Frontal cortex (tissue), 3 donors: ENCODE measurements at regions not wholly inside any gene's neighbourhood (a gene's known extent, or its start where the extent isn't known, plus 50 kb on each side); places are given as distances from the start of the nearest gene placed in this dataset.
"Not testable (repeated sequence)": the region's sequence is repeated elsewhere in the genome, so short reads cannot be mapped to it uniquely, and the experiment has no call there.

Source experiments
- DNase-seq, 2 donors: peaks; one replicate each; pipeline ENCODE4 v3.0.0; 2012; ENCODE audit warnings: low spot score in 2 of 2
- FAIRE-seq: peaks from 2 replicates; lab custom pipeline; 2012; peaks lifted over from hg19 to GRCh38; lab: Jason Lieb, UNC
- donor health status: control.
- donor health status: control.
- donor health status: control.

DNA sequence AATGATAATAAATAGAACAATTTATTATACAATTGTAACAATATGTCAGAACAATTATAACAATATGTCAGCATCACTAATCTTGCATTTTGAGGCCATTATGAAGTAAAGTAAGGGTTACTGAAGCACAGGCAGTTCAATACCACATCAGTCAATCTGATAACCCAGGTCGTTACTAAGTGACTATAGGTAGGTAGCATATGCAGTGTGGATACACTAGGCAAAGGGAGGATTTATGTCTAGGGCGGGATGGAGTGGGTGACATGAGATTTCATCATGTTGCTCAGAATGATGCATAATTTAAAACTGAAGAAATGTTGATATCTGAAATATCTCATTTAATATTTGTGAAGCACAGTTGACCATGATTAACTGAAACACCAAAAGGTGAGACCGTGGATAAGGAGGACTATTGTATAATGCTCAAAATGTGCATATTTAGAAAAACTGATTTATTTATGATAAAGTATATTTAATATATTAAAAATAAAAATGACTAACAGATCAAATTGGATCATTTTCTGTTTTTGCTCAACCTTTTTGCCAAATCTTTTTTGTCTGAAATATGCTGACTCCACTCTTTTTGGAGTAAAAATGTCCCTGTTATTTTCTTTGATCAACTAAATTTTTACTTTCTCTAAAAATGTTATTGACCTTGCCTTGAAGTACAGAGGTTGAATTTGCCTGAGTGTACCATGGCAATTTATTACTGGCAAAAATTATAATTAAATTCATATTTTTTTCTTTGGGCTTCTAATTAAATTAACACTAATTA, 1189.4 kb upstream of the USP15 start:
- FAIRE-seq: peak; percentile 13
- no peak for DNase-seq

DNA sequence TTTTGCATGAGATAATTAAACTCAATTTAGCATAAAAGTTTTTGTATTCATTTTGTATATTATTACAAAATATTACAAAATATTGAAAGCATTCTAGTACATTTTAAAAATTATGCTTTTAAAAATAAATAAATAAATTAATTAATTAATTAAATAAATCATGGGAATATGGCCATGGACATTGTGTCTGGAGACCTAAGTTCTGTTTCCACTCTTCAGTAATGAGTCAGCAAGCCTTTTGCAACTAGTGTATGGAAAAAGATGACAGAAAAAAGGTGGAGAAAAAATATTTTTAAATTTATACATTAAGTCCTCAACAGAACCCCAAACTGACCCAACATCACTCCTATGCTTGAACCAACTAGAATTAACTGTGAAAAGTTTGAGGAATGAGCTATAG, 1187.5 kb upstream of the USP15 start:
- no peak for FAIRE-seq
- DNase-seq: no peak

GRCh38 chr12:61095111-61095510, 1165.1 kb upstream of the USP15 start:
- DNase-seq: no peak
- FAIRE-seq: no peak

- no peak for DNase-seq
- FAIRE-seq: no peak
Measured at GRCh38 chr12:61098031-61098580, 1162.1 kb upstream of the USP15 start.

DNA sequence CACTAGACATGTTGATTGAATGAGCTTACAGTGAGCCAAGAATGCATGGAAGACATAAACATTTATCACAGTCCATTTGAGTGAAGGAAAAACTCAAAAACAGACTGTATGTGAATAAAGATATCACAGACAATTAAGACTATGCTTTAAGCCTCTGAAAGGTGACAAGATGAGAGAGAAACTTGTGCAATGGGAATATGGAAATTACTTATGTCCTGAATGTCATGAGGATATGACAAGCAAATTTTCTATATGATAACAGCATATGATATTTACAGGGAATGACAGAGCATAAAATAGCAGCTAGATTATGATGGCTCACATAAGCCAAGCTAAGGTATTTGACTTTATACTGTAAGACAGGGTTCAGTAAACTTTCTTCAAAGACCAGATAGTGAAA, 1153.1 kb upstream of the USP15 start:
- FAIRE-seq: no peak
- no peak for DNase-seq

- DNase-seq (no peak), FAIRE-seq (no peak)
Measured at GRCh38 chr12:61111218-61111617, 1149.0 kb upstream of the USP15 start.

- FAIRE-seq (no peak), DNase-seq (no peak)
Measured at GRCh38 chr12:61137677-61138414, 1122.4 kb upstream of the USP15 start.

- no peak for FAIRE-seq
- DNase-seq: no peak
Measured at GRCh38 chr12:61138415-61138759, 1121.8 kb upstream of the USP15 start.

DNA sequence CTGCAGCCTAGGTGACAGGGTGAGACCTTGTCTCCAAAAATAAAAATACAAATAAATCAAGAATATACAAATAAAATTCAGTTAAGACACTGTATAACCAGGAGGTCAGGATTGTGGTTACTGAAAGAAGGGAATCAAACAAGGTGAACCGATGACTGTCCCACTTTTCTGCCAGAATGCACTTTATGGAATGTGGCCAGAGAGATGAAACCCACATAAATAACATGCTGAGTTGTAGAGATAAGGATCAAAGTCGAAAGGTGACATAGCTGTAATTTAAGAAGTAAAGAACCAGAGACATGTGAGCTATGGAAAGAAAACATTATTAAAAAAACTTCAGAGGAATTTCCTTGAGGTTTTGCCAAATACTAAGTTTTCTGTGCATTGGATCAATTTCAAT, 1098.2 kb upstream of the USP15 start:
- DNase-seq (no peak), FAIRE-seq (no peak)

GRCh38 chr12:61188801-61189595, 1071.2 kb upstream of the USP15 start:
- DNase-seq (peak in 1 of 2 donors; percentile 0), FAIRE-seq (no peak)

- DNase-seq (no peak), FAIRE-seq (no peak)
Measured at GRCh38 chr12:61213646-61214045, 1046.6 kb upstream of the USP15 start.

DNA sequence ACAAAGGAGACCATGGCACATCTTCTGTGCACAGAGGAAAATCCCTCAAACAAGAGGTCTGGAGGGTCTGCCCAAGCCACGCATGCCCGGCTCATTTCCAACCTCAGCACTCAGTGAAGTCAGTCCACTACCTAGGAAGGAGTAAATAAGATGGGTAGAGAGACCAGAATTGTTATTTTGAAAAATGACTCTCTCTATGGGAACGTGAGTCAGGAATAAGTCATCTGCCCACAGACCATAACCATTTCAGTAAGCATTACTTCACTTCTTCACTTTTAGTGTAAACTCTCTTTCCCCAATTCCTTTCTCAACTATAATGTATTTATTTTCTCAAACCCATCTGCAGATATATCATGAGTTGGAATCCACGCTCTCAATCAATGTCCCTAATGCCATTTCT, 1039.9 kb upstream of the USP15 start:
- FAIRE-seq (no peak), DNase-seq (no peak)

GRCh38 chr12:61232040-61232439, 1028.2 kb upstream of the USP15 start:
- no peak for FAIRE-seq
- no peak for DNase-seq

DNA sequence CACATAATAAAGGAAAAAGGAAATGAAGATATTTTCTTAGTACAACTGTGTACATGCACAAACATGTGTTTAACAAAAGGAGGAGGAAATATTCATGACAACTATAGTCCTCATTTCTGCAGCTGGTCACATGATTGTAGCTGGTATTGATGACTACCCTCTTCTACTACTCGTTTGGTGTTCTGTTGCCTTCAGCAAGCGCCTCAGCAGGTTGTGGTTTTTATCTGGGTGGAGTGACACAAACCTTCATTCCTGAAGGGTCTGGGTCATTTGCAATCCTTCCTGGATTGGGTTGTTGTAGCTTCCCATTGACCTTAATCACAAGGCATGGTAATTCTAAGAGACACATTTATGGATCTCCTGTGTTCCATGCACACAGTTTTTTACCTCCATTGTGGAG, 1009.9 kb upstream of the USP15 start:
- DNase-seq: no peak
- FAIRE-seq: no peak

DNA sequence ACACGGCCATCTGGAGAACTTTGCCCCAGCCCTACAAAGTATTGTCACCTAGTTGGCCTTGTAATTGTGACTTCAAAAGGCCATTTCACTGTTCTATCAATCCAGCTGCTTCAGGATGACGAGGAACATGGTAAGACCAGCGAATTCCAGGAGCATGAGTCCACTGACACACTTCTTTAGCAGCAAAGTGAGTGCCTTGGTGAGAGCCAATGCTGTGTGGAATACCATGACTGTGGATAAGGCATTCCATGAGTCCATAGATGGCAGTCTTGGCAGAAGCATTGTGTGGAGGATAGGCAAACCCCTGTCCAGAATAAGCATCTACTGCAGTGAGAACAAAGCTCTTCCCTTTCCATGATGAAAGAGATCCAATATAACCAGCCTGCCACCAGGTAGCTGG, 1009.1 kb upstream of the USP15 start:
- no peak for FAIRE-seq
- DNase-seq: no peak

DNA sequence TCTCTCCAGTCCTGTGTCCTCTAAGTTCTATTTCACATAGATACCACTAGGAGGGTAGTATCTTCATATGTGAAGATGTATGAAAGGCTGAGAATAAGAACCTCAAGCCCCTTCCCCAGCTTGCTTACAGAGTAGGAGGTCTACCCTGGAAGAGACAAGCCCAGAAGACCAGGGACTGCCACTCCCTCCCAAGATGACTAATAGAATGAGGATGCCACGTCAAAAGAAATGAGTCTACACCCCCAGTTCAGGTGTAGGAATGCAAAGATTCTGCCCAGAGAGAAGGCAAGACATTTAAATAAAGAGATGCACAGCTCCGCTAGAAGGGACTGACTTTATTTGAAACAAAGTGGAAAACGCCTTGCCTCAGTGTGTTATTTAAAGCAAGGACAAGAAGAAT, 1006.0 kb upstream of the USP15 start:
- no peak for FAIRE-seq

GRCh38 chr12:61264294-61264693, 995.9 kb upstream of the USP15 start:
- not testable (repeated sequence) for DNase-seq, FAIRE-seq

More for the DNA sequence above, 1006.0 kb upstream of the USP15 start:
- DNase-seq: no peak

DNA sequence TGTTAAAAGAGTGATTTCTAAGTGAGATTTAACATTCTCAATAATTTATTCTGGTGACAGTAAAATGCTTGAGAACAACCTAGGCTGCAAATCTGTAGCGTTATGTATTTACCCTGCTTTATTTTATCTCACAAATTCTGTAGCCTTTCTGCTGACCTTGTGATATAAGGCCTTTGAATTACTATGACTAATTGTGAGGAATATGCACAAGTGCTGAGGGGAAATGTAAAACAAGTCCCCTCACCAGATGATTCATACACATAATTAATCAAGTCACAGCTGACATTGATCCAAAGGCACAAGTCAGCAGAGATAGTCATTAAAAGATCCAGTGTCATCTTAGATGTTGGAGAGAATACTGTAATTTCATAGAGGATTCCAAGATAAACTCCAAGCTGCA, 992.7 kb upstream of the USP15 start:
- FAIRE-seq (no peak), DNase-seq (no peak)

- no peak for FAIRE-seq
- DNase-seq: no peak
Measured at GRCh38 chr12:61272441-61272840, 987.8 kb upstream of the USP15 start.

DNA sequence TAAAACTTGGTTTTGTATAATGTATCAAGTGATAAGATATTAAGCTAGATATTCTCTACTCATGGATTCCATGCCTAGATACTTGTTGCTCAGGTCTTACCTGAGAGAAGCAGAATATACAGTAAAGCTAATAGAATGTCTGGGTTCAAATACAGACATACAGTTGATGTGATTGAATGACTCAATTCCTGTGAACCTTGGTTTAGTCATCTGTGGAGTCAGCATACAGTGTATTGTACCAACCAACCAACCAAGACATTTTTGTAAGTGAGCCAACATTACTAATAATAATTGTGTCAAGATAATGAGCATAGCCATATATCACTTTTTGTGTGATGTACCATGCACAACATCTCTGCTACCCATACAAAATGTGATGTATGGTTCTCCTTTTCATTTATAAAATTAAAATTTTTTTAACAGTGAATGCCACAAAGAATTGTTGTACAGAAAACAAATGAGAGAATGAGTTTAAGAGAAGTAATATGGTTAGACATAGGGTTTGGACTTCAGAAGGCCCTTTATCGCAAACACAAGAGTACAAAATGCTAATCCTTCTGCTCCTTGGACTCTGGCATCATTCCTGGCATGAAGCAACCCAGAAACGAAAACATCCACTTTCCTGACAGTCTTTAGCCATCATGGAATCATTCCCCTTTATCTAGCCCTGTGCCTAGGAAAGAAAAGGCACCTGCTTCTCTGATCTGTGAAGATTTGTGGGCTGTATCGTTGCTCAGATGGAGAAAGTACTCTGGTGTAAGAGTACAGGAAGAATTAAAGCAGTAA, 977.2 kb upstream of the USP15 start:
- DNase-seq: no peak
- FAIRE-seq: no peak
